ENCODE measurements at regions not wholly inside any gene's neighbourhood (a gene's known extent, or its start where the extent isn't known, plus 50 kb on each side); places are given as distances from the start of the nearest gene placed in this dataset.

- H3K9ac ChIP-seq (ENCODE audit: extremely low read depth, low read length, poor library complexity, severe bottlenecking), result no peak overlapping the region
- no peak for DNase-seq
- Mint-ChIP-seq H3K27me3 (ENCODE audit: insufficient read depth) (peaks cover 2% of the 10 kb centered on the region), H3K4me1 (no peaks in the 10 kb centered on the region), H3K36me3 (ENCODE audit: low read depth) (no peaks in the 10 kb centered on the region), H3K9me3 (no peaks in the 10 kb centered on the region), H3K27ac (no peak overlapping the region), H3K4me3 (no peak overlapping the region)
- no peaks in the 10 kb centered on the region for H3K4me1 ChIP-seq (ENCODE audit: control insufficient read depth, insufficient read depth, low read length)
- H3K27ac ChIP-seq (ENCODE audit: low read depth, low read length), result no peak overlapping the region
- TF ChIP-seq CTCF (conservative IDR thresholded peaks at IDR 0.05), result no peak
- H3K4me3 ChIP-seq (ENCODE audit: low read length), result no peak overlapping the region
- H3K36me3 ChIP-seq (ENCODE audit: control insufficient read depth, insufficient read depth, low read length), result no peaks in the 10 kb centered on the region
- WGBS, 2 experiments (ENCODE audit: insufficient coverage in 1 of 2, insufficient read length in 1 of 2), result 85 to 93% methylated on average over 1 of the region's 1 CpG
- H3K9me3 ChIP-seq (ENCODE audit: control insufficient read depth, low read length), result no peaks in the 10 kb centered on the region
- no peaks in the 10 kb centered on the region for H3K27me3 ChIP-seq (ENCODE audit: control insufficient read depth, insufficient read depth, low read length, poor library complexity, severe bottlenecking)
These were observed 172.3 kb upstream of the CDYL start for GRCh38 chr6:4603856-4604369.

- Histone ChIP-seq H3K27ac (ENCODE audit: low read depth, low read length) (no peak overlapping the region), H3K4me3 (ENCODE audit: low read length) (no peak overlapping the region), H3K9me3 (ENCODE audit: control insufficient read depth, low read length) (no peaks in the 10 kb centered on the region), H3K4me1 (ENCODE audit: control insufficient read depth, insufficient read depth, low read length) (no peaks in the 10 kb centered on the region), H3K9ac (ENCODE audit: extremely low read depth, low read length, poor library complexity, severe bottlenecking) (no peak overlapping the region), H3K27me3 (ENCODE audit: control insufficient read depth, insufficient read depth, low read length, poor library complexity, severe bottlenecking) (no peaks in the 10 kb centered on the region), H3K36me3 (ENCODE audit: control insufficient read depth, insufficient read depth, low read length) (no peaks in the 10 kb centered on the region)
- WGBS, 2 experiments (ENCODE audit: insufficient coverage in 1 of 2, insufficient read length in 1 of 2), result 94 to 95% methylated on average over 3 to 7 of the region's 7 CpGs
- Mint-ChIP-seq H3K27me3 (ENCODE audit: insufficient read depth) (peaks cover 2% of the 10 kb centered on the region), H3K4me1 (no peaks in the 10 kb centered on the region), H3K36me3 (ENCODE audit: low read depth) (no peaks in the 10 kb centered on the region), H3K9me3 (no peaks in the 10 kb centered on the region), H3K4me3 (no peak overlapping the region), H3K27ac (no peak overlapping the region)
- peak; percentile 21 for DNase-seq
- no peak for TF ChIP-seq CTCF (conservative IDR thresholded peaks at IDR 0.05)
These were observed 172.9 kb upstream of the CDYL start for GRCh38 chr6:4603291-4603690.

- no peaks in the 10 kb centered on the region for H3K36me3 ChIP-seq (ENCODE audit: control insufficient read depth, insufficient read depth, low read length)
- no peak for TF ChIP-seq CTCF (conservative IDR thresholded peaks at IDR 0.05)
- H3K9ac ChIP-seq (ENCODE audit: extremely low read depth, low read length, poor library complexity, severe bottlenecking), result no peak overlapping the region
- no peaks in the 10 kb centered on the region for H3K4me1 ChIP-seq (ENCODE audit: control insufficient read depth, insufficient read depth, low read length)
- Mint-ChIP-seq H3K27ac (no peak overlapping the region), H3K4me3 (no peak overlapping the region), H3K9me3 (no peaks in the 10 kb centered on the region), H3K36me3 (ENCODE audit: low read depth) (no peaks in the 10 kb centered on the region), H3K4me1 (no peaks in the 10 kb centered on the region), H3K27me3 (ENCODE audit: insufficient read depth) (peaks cover 1% of the 10 kb centered on the region)
- no peak overlapping the region for H3K4me3 ChIP-seq (ENCODE audit: low read length)
- WGBS, 2 experiments (ENCODE audit: insufficient coverage in 1 of 2, insufficient read length in 1 of 2), result 92 to 96% methylated on average over 2 of the region's 2 CpGs
- H3K27ac ChIP-seq (ENCODE audit: low read depth, low read length), result no peak overlapping the region
- no peaks in the 10 kb centered on the region for H3K9me3 ChIP-seq (ENCODE audit: control insufficient read depth, low read length)
- no peaks in the 10 kb centered on the region for H3K27me3 ChIP-seq (ENCODE audit: control insufficient read depth, insufficient read depth, low read length, poor library complexity, severe bottlenecking)
- no peak for DNase-seq
These were observed 176.3 kb upstream of the CDYL start for GRCh38 chr6:4599924-4600323.

Measured in endodermal cell (in vitro differentiated cells).